ENCODE measurements at regions not wholly inside any gene's neighbourhood (a gene's known extent, or its start where the extent isn't known, plus 50 kb on each side); places are given as distances from the start of the nearest gene placed in this dataset.

DNA sequence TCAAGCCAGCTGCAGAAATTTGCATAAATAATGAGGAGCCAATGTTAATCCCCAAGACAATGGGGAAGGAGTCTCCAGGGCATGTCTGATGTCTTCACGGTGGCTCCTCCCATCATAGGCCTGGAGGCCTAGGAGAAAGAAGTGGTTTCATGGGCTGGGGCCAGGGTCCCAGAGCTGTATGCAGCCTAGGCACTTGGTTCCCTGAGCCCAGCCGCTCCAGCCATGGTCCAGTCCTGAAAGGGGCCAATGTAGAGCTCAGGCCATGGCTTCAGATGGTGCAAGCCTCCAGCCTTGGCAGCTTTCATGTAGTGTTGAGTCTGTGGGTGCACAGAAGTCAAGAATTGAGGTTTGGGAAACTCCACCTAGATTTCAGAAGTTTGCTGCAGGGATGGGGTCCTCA lies 628.2 kb upstream of the GRIA3 start (continued):
- TF ChIP-seq, protein P1, sequence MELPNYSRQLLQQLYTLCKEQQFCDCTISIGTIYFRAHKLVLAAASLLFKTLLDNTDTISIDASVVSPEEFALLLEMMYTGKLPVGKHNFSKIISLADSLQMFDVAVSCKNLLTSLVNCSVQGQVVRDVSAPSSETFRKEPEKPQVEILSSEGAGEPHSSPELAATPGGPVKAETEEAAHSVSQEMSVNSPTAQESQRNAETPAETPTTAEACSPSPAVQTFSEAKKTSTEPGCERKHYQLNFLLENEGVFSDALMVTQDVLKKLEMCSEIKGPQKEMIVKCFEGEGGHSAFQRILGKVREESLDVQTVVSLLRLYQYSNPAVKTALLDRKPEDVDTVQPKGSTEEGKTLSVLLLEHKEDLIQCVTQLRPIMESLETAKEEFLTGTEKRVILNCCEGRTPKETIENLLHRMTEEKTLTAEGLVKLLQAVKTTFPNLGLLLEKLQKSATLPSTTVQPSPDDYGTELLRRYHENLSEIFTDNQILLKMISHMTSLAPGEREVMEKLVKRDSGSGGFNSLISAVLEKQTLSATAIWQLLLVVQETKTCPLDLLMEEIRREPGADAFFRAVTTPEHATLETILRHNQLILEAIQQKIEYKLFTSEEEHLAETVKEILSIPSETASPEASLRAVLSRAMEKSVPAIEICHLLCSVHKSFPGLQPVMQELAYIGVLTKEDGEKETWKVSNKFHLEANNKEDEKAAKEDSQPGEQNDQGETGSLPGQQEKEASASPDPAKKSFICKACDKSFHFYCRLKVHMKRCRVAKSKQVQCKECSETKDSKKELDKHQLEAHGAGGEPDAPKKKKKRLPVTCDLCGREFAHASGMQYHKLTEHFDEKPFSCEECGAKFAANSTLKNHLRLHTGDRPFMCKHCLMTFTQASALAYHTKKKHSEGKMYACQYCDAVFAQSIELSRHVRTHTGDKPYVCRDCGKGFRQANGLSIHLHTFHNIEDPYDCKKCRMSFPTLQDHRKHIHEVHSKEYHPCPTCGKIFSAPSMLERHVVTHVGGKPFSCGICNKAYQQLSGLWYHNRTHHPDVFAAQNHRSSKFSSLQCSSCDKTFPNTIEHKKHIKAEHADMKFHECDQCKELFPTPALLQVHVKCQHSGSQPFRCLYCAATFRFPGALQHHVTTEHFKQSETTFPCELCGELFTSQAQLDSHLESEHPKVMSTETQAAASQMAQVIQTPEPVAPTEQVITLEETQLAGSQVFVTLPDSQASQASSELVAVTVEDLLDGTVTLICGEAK (IDR thresholded peaks at IDR 0.05; ENCODE audit: borderline replicate concordance), result no peak
- no peak for TF ChIP-seq GATAD2B (conservative IDR thresholded peaks at IDR 0.05; ENCODE audit: low read depth)
- TF ChIP-seq BHLHE40 (IDR thresholded peaks at IDR 0.05; ENCODE audit: borderline replicate concordance in 1 of 2, low read depth in 2 of 2, low read length in 1 of 2), result no peak
- no peak for TF ChIP-seq ATF7 (IDR thresholded peaks at IDR 0.05; ENCODE audit: low read depth)
- no peak for TF ChIP-seq NKRF (conservative IDR thresholded peaks at IDR 0.05)
- TF ChIP-seq E2F8 (IDR thresholded peaks at IDR 0.05; ENCODE audit: low read depth, partially characterized antibody), result no peak
- no peak for TF ChIP-seq EZH2 (IDR thresholded peaks at IDR 0.05; ENCODE audit: borderline replicate concordance, control insufficient read depth, low read depth, low read length)
- TF ChIP-seq BCL11A (IDR thresholded peaks at IDR 0.05; ENCODE audit: low read depth, low read length), result no peak
- no peak for TF ChIP-seq BMI1 (IDR thresholded peaks at IDR 0.05; ENCODE audit: borderline replicate concordance)

Data from GM12878 (cell line).